SK-N-SH (cell line): ENCODE measurements at regions not wholly inside any gene's neighbourhood (a gene's known extent, or its start where the extent isn't known, plus 50 kb on each side); places are given as distances from the start of the nearest gene placed in this dataset.

ENCODE experiments used
- FOXJ3 ChIP-seq: sonication (generic); formaldehyde crosslinking; IDR thresholded peaks from 2 replicates; pipeline ENCODE4 v1.5.1; 2020; ENCODE audit warnings: mild to moderate bottlenecking, missing genetic modification reagents
- FOXM1 ChIP-seq: IDR thresholded peaks from 2 replicates; pipeline ENCODE4 v1.4.0; 2012; ENCODE audit warnings: low read depth, mild to moderate bottlenecking
- GABPA ChIP-seq: IDR thresholded peaks from 2 replicates; pipeline ENCODE4 v1.4.0; 2012; ENCODE audit warnings: low read depth, mild to moderate bottlenecking
- MXI1 ChIP-seq: IDR thresholded peaks from 2 replicates; pipeline ENCODE4 v1.6.1; 2012; ENCODE audit warnings: mild to moderate bottlenecking, low read depth, low read length, improper control_type of control experiment
- RAD21 ChIP-seq: IDR thresholded peaks from 2 replicates; pipeline ENCODE4 v1.6.1; 2012; ENCODE audit warnings: mild to moderate bottlenecking, low read length
- SIN3A ChIP-seq: IDR thresholded peaks from 2 replicates; pipeline ENCODE4 v1.6.1; 2012; ENCODE audit warnings: low read depth, mild to moderate bottlenecking, low read length, moderate library complexity, borderline replicate concordance
- TAF1 ChIP-seq: IDR thresholded peaks from 2 replicates; pipeline ENCODE4 v1.6.1; 2012; ENCODE audit warnings: low read depth, mild to moderate bottlenecking, low read length, moderate library complexity, borderline replicate concordance
- TCF12 ChIP-seq: IDR thresholded peaks from 2 replicates; pipeline ENCODE4 v1.4.0; 2012
- TF ChIP-seq, protein P1 (sequence below): fragments of 200-600 bp; sonication (generic); IDR thresholded peaks from 2 replicates; pipeline ENCODE4 v1.6.1; 2017; ENCODE audit warnings: antibody characterized with exemption, mild to moderate bottlenecking, moderate library complexity
- TF ChIP-seq, protein P2 (sequence below): IDR thresholded peaks from 2 replicates; pipeline ENCODE4 v1.4.0; 2012; ENCODE audit warnings: low read depth, borderline replicate concordance
- TF ChIP-seq, protein P3 (sequence below): IDR thresholded peaks from 2 replicates; pipeline ENCODE4 v1.6.1; 2012; ENCODE audit warnings: mild to moderate bottlenecking, low read depth, low read length, moderate library complexity

DNA sequence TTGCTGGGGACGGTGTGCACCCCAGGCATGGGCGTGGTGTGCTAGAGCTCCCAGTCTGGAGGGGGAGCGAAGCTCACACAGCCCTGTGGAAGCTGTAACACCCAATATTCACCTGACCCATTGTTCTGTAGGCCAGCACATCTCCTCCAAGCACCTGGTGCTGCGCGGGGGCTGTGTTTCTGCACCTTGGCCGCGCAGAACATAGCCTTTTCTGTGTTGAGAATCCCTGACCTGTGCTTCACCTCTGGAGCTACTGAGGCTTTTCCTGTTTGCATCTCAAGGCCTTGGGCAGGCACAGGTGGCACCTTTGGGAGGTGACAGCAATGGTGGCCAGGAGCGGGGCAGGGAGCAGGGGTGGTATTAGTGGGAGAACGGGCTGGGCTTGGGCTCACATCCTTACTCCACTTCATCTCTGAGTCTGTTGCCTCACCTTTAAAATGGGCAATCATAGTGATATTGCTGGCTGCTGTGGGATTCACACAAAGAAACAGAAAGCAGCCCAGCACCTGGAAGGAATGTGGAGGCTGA is 343.9 kb upstream of the AJAP1 start:
- TF ChIP-seq, protein P1, sequence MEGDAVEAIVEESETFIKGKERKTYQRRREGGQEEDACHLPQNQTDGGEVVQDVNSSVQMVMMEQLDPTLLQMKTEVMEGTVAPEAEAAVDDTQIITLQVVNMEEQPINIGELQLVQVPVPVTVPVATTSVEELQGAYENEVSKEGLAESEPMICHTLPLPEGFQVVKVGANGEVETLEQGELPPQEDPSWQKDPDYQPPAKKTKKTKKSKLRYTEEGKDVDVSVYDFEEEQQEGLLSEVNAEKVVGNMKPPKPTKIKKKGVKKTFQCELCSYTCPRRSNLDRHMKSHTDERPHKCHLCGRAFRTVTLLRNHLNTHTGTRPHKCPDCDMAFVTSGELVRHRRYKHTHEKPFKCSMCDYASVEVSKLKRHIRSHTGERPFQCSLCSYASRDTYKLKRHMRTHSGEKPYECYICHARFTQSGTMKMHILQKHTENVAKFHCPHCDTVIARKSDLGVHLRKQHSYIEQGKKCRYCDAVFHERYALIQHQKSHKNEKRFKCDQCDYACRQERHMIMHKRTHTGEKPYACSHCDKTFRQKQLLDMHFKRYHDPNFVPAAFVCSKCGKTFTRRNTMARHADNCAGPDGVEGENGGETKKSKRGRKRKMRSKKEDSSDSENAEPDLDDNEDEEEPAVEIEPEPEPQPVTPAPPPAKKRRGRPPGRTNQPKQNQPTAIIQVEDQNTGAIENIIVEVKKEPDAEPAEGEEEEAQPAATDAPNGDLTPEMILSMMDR, result no peak
- TF ChIP-seq, protein P2, sequence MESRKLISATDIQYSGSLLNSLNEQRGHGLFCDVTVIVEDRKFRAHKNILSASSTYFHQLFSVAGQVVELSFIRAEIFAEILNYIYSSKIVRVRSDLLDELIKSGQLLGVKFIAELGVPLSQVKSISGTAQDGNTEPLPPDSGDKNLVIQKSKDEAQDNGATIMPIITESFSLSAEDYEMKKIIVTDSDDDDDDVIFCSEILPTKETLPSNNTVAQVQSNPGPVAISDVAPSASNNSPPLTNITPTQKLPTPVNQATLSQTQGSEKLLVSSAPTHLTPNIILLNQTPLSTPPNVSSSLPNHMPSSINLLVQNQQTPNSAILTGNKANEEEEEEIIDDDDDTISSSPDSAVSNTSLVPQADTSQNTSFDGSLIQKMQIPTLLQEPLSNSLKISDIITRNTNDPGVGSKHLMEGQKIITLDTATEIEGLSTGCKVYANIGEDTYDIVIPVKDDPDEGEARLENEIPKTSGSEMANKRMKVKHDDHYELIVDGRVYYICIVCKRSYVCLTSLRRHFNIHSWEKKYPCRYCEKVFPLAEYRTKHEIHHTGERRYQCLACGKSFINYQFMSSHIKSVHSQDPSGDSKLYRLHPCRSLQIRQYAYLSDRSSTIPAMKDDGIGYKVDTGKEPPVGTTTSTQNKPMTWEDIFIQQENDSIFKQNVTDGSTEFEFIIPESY, result no peak
- TF ChIP-seq FOXJ3 (CRISPR knock-in tag) (no peak), TCF12 (no peak), FOXM1 (no peak), TAF1 (no peak), RAD21 (no peak), SIN3A (no peak), GABPA (no peak), MXI1 (no peak)
- TF ChIP-seq, protein P3, sequence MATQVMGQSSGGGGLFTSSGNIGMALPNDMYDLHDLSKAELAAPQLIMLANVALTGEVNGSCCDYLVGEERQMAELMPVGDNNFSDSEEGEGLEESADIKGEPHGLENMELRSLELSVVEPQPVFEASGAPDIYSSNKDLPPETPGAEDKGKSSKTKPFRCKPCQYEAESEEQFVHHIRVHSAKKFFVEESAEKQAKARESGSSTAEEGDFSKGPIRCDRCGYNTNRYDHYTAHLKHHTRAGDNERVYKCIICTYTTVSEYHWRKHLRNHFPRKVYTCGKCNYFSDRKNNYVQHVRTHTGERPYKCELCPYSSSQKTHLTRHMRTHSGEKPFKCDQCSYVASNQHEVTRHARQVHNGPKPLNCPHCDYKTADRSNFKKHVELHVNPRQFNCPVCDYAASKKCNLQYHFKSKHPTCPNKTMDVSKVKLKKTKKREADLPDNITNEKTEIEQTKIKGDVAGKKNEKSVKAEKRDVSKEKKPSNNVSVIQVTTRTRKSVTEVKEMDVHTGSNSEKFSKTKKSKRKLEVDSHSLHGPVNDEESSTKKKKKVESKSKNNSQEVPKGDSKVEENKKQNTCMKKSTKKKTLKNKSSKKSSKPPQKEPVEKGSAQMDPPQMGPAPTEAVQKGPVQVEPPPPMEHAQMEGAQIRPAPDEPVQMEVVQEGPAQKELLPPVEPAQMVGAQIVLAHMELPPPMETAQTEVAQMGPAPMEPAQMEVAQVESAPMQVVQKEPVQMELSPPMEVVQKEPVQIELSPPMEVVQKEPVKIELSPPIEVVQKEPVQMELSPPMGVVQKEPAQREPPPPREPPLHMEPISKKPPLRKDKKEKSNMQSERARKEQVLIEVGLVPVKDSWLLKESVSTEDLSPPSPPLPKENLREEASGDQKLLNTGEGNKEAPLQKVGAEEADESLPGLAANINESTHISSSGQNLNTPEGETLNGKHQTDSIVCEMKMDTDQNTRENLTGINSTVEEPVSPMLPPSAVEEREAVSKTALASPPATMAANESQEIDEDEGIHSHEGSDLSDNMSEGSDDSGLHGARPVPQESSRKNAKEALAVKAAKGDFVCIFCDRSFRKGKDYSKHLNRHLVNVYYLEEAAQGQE, result no peak
